Astrocyte (in vitro differentiated cells and primary cell): ENCODE measurements at regions not wholly inside any gene's neighbourhood (a gene's known extent, or its start where the extent isn't known, plus 50 kb on each side); places are given as distances from the start of the nearest gene placed in this dataset.
"Not testable (repeated sequence)": the region's sequence is repeated elsewhere in the genome, so short reads cannot be mapped to it uniquely, and the experiment has no call there.

Experiments used
- EZH2 ChIP-seq: IDR thresholded peaks from 2 replicates; pipeline ENCODE4 v1.6.1; 2012; ENCODE audit warnings: mild to moderate bottlenecking, low read length, inconsistent platforms; ENCODE audit not compliant: insufficient read depth
- TF ChIP-seq, protein P1 (sequence below): IDR thresholded peaks from 2 replicates; pipeline ENCODE4 v1.5.1; 2011; ENCODE audit warnings: low read depth, mild to moderate bottlenecking, inconsistent platforms, low read length, moderate library complexity; ENCODE audit not compliant: insufficient read depth

DNA sequence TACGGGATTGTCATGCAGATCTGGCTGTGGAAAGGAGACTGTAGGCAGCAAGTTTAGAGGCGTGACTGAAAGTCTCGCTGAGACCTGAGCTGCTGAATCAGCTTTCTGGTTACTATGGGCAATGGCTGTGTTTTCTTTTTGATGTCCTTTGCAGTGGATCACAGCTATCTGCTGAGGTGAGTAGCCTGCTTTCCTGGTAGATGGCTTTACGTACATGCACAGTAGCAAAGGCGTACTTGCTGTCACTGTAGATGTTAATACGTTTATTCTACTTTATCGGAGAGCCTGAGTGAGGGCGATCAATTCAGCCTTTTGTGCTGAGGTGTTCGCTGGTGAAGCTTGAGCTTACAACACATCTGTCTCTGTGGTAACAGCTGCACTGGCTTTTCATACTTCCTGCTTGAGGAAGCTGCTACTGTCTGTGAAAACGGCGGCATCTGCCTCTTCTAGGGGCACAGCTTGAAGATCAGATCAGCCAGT, 92.9 kb upstream of the FAM90A1 start:
- TF ChIP-seq, protein P1, sequence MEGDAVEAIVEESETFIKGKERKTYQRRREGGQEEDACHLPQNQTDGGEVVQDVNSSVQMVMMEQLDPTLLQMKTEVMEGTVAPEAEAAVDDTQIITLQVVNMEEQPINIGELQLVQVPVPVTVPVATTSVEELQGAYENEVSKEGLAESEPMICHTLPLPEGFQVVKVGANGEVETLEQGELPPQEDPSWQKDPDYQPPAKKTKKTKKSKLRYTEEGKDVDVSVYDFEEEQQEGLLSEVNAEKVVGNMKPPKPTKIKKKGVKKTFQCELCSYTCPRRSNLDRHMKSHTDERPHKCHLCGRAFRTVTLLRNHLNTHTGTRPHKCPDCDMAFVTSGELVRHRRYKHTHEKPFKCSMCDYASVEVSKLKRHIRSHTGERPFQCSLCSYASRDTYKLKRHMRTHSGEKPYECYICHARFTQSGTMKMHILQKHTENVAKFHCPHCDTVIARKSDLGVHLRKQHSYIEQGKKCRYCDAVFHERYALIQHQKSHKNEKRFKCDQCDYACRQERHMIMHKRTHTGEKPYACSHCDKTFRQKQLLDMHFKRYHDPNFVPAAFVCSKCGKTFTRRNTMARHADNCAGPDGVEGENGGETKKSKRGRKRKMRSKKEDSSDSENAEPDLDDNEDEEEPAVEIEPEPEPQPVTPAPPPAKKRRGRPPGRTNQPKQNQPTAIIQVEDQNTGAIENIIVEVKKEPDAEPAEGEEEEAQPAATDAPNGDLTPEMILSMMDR: not testable (repeated sequence)
- not testable (repeated sequence) for TF ChIP-seq EZH2
